A549 (cell line): ENCODE measurements at regions not wholly inside any gene's neighbourhood (a gene's known extent, or its start where the extent isn't known, plus 50 kb on each side); places are given as distances from the start of the nearest gene placed in this dataset.

ENCODE experiments used
- CBX2 ChIP-seq: fragments of 200-600 bp; sonication (generic); IDR thresholded peaks from 2 replicates; pipeline ENCODE4 v1.6.1; 2016; ENCODE audit warnings: low read depth, mild to moderate bottlenecking, borderline replicate concordance
- CEBPB ChIP-seq, 2 experiments: fragments of >200 bp in 1 of 2; sonication (Bioruptor Twin) in 1 of 2; formaldehyde crosslinking in 1 of 2; IDR thresholded peaks; 2 replicates each; pipeline ENCODE4 v1.6.1; 2012 to 2016
- CHD4 ChIP-seq: fragments of 200-600 bp; sonication (generic); IDR thresholded peaks from 2 replicates; pipeline ENCODE4 v1.6.1; 2016; ENCODE audit warnings: antibody characterized with exemption, mild to moderate bottlenecking, borderline replicate concordance
- E2F6 ChIP-seq: IDR thresholded peaks from 2 replicates; pipeline ENCODE4 v1.6.1; 2012; ENCODE audit warnings: low read depth, borderline replicate concordance
- JUNB ChIP-seq: fragments of >200 bp; sonication (Bioruptor Twin); formaldehyde crosslinking; IDR thresholded peaks from 2 replicates; pipeline ENCODE4 v1.6.1; 2016
- RAD21 ChIP-seq, 2 experiments: fragments of >200 bp in 1 of 2; sonication (Bioruptor Twin) in 1 of 2; formaldehyde crosslinking in 1 of 2; IDR thresholded peaks in 1 of 2; conservative IDR thresholded peaks in 1 of 2; 2 replicates in 1 of 2; 3 replicates in 1 of 2; pipeline ENCODE4 v1.6.1; 2012 to 2018; ENCODE audit warnings: inconsistent platforms in 1 of 2
- SMC3 ChIP-seq: fragments of >200 bp; sonication (Bioruptor Twin); formaldehyde crosslinking; IDR thresholded peaks from 3 replicates; pipeline ENCODE4 v1.6.1; 2018; ENCODE audit warnings: inconsistent platforms
- TP53 ChIP-seq: fragments of 250-450 bp; sonication (Bioruptor Pico); IDR thresholded peaks from 2 replicates; pipeline ENCODE4 v1.5.0; 2021; ENCODE audit warnings: mild to moderate bottlenecking, moderate library complexity
- TF ChIP-seq, protein P1 (sequence below): fragments of >200 bp; sonication (Bioruptor Twin); formaldehyde crosslinking; IDR thresholded peaks from 3 replicates; pipeline ENCODE4 v1.5.1; 2016
- TF ChIP-seq, protein P2 (sequence below): fragments of >200 bp; sonication (Bioruptor Twin); formaldehyde crosslinking; IDR thresholded peaks from 3 replicates; pipeline ENCODE4 v1.6.1; 2016
- TF ChIP-seq, protein P3 (sequence below): fragments of 200-600 bp; sonication (generic); IDR thresholded peaks from 2 replicates; pipeline ENCODE4 v1.6.1; 2016; ENCODE audit warnings: antibody characterized with exemption, mild to moderate bottlenecking, moderate library complexity

DNA sequence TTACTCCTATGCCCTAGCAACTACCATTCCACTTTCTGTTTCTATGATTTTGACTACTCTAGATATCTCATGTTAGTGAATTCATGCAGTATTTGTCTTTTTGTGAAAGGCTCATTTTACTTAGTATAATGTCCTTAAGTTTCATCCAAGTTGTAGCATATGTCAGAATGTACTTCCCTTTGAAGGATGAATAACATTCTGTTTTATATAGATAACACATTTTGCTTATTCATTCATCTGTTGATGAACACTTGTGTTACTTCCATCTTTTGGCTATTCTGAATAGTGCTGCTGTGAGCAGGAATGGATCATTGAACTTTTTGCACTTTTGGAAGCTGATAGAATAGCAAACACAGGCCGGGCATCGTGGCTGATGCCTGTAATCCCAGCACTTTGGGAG is 140.2 kb upstream of the MYO10 start:
- TF ChIP-seq CHD4 (no peak), SMC3 (no peak), JUNB (no peak), TP53 (CRISPR knock-in tag) (no peak), E2F6 (no peak), RAD21 (conservative IDR thresholded peaks at IDR 0.05 in 1 of 2, IDR thresholded peaks at IDR 0.05 in 1 of 2) (no peak), CEBPB (IDR thresholded peaks at IDR 0.05) (no peak), CBX2 (no peak)
- TF ChIP-seq, protein P1, sequence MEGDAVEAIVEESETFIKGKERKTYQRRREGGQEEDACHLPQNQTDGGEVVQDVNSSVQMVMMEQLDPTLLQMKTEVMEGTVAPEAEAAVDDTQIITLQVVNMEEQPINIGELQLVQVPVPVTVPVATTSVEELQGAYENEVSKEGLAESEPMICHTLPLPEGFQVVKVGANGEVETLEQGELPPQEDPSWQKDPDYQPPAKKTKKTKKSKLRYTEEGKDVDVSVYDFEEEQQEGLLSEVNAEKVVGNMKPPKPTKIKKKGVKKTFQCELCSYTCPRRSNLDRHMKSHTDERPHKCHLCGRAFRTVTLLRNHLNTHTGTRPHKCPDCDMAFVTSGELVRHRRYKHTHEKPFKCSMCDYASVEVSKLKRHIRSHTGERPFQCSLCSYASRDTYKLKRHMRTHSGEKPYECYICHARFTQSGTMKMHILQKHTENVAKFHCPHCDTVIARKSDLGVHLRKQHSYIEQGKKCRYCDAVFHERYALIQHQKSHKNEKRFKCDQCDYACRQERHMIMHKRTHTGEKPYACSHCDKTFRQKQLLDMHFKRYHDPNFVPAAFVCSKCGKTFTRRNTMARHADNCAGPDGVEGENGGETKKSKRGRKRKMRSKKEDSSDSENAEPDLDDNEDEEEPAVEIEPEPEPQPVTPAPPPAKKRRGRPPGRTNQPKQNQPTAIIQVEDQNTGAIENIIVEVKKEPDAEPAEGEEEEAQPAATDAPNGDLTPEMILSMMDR = no peak
- TF ChIP-seq, protein P2, sequence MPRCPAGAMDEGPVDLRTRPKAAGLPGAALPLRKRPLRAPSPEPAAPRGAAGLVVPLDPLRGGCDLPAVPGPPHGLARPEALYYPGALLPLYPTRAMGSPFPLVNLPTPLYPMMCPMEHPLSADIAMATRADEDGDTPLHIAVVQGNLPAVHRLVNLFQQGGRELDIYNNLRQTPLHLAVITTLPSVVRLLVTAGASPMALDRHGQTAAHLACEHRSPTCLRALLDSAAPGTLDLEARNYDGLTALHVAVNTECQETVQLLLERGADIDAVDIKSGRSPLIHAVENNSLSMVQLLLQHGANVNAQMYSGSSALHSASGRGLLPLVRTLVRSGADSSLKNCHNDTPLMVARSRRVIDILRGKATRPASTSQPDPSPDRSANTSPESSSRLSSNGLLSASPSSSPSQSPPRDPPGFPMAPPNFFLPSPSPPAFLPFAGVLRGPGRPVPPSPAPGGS = no peak
- TF ChIP-seq, protein P3, sequence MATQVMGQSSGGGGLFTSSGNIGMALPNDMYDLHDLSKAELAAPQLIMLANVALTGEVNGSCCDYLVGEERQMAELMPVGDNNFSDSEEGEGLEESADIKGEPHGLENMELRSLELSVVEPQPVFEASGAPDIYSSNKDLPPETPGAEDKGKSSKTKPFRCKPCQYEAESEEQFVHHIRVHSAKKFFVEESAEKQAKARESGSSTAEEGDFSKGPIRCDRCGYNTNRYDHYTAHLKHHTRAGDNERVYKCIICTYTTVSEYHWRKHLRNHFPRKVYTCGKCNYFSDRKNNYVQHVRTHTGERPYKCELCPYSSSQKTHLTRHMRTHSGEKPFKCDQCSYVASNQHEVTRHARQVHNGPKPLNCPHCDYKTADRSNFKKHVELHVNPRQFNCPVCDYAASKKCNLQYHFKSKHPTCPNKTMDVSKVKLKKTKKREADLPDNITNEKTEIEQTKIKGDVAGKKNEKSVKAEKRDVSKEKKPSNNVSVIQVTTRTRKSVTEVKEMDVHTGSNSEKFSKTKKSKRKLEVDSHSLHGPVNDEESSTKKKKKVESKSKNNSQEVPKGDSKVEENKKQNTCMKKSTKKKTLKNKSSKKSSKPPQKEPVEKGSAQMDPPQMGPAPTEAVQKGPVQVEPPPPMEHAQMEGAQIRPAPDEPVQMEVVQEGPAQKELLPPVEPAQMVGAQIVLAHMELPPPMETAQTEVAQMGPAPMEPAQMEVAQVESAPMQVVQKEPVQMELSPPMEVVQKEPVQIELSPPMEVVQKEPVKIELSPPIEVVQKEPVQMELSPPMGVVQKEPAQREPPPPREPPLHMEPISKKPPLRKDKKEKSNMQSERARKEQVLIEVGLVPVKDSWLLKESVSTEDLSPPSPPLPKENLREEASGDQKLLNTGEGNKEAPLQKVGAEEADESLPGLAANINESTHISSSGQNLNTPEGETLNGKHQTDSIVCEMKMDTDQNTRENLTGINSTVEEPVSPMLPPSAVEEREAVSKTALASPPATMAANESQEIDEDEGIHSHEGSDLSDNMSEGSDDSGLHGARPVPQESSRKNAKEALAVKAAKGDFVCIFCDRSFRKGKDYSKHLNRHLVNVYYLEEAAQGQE = no peak
